ENCODE measurements at regions not wholly inside any gene's neighbourhood (a gene's known extent, or its start where the extent isn't known, plus 50 kb on each side); places are given as distances from the start of the nearest gene placed in this dataset.

DNA sequence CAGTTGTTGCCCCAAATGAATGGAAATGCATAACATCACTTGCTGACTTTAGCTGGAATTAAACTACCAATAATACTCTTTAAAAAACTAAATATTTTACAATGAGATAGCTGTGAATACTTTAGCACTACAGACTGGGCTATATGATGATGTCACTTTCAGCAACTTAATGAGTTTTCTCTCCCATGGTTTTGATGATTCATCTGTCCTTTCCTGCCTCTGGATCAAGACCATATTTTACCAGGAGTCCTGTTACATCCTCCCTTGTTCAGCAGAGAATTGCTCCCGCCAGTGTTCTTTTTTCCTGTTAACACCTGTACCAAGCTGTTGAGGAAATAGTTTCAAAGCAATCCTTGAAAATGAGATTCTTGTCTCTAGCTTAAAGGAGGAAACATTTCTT, 543.0 kb downstream of the SPRY1 start:
- no peak for DNase-seq (ENCODE audit: low read depth, low spot score)

DNA sequence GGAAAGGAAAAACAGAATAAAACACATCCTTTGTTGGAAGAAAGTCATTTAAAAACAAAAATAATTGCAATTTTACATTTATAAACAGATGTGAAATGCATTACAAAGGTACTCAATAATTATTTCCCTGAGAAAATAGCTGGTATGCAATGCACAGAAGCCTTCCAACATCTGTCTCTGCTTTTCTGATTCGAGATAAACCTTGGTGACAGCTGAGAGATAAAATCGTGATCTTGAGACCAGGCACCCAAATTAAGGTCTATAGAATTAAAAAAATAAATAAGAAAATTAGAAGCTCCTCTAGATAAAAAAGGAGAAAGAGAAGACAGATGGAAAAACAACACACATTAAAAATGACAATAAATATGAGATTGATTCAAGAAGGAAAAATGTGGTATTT, 544.0 kb downstream of the SPRY1 start:
- no peak for DNase-seq (ENCODE audit: low read depth, low spot score)

DNA sequence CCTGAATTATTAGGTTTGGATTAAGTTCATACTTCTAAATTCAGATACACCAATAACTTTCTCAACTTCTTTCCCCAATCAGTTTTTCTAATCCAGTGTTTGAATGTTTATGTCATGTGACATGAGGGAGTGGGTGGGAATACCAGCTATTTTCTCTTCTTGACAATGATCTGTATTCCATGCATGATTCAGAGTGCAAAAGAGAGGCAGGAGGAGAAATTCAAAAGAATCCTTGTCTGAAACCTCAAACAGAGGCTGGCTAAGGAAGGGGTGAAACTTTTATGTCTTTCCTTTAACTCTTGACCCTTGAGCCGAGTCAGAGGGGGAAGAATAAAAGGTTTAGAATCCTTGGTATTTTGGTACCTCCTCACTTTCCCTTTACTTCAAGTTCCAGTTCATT, 544.7 kb downstream of the SPRY1 start:
- DNase-seq (ENCODE audit: low read depth, low spot score), result no peak

DNA sequence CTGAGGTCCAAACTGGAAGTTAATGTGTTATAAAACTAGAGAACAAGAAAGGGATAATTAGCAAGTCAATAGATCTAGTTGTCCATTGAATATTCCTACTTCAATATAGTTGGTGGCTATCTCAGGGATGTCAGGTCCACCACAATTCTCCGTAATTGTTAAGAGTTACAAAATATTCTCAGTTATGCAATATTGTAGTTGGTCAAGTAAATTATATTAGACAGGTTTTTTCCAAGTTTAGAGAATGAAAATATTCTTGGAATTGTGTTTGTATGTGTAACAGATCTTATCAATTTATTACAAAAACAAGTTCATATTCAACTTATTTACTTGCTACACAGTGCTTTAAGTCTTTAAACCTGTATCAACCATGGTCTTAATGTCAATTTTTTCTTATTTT, 547.4 kb downstream of the SPRY1 start:
- no peak for DNase-seq (ENCODE audit: low read depth, low spot score)

DNA sequence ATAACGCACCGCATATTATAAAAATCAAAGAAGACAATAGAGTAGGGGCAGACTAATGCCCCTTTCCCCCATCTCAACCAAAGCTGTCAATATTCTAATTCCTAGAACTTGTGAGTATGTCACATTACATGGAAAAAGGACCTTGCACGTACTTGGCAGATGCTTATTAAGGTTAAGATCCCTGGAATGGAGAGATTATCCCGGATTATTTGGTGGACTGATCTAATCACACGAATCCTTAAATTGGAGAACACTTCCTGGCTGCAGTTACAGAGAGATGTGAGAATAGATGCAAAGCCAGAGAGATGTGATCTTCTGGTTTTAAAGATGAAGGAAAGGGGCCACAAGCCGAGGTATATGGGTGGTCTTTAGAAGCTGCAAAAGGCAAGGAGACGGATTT, 548.7 kb downstream of the SPRY1 start:
- no peak for DNase-seq (ENCODE audit: low read depth, low spot score)

DNA sequence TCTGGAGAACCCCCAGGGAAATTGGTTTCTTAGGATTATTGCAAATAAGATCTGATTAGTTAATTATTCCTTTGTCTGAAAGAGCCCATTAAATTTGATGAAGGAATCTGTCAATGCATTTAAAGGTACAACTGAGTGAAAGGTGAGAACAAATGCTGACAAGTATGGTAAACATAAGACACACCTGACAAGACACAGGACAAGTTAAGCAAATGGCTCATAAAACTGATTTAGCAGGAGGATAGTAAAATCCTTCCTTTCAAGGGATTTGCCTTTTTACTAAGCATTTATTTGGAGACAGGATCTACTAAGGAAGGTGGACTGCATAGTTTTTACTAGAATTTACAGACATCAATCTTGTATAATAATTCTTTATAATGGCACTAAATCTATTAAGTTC, 553.9 kb downstream of the SPRY1 start:
- DNase-seq (ENCODE audit: low read depth, low spot score), result no peak

DNA sequence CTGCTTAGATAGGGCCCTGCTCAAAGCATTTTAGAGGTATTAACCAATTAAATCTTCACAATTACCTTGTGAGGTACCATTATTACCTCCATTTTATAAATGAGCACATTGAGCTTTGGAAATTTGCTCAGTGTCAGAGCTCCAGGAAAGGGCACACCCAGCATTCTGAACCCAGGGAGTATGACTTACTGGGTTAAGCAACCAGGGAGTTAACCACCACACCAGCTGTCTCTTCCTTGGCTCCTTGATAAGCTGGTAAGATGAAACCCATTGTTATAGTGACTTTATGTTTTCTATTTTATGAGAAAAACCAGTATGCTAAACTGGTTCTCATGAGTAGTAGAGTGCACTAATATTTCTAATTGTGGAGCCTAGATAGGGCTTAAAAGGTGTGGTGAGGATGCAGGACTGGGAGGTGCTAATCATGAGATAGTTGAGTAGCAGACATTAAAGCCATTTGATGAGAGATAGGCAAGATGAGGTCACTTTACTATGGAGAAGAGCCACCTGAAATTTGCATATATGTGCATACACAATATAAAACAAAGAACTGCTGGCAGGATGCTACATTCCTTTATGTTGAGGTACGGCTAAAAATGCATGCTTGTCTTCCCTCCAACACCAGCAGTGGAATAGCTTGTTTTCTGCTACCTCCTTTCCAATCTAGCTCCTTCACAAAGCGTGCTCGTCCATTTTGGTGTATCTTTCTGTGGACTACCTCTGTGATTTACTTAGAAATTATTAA, 556.1 kb downstream of the SPRY1 start:
- no peak for DNase-seq (ENCODE audit: low read depth, low spot score)

DNA sequence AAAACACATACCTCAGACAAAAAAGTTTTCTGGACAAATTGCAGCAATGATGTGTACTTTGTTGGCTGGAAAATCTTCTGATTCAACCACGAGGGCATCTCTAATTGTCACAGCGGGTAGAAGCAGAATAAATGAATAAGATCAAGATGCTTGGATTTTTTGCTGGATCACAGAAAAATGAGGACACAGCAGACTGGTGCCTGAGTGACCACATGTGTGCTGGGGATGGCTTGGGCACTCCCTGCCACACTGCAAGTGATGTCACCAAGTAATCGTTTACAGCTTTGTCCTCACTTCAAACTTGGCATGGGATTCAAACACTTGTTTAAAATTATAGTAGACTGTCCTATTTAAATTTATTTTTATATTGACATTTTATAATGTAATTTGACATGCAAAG, 557.0 kb downstream of the SPRY1 start:
- no peak for DNase-seq (ENCODE audit: low read depth, low spot score)

DNA sequence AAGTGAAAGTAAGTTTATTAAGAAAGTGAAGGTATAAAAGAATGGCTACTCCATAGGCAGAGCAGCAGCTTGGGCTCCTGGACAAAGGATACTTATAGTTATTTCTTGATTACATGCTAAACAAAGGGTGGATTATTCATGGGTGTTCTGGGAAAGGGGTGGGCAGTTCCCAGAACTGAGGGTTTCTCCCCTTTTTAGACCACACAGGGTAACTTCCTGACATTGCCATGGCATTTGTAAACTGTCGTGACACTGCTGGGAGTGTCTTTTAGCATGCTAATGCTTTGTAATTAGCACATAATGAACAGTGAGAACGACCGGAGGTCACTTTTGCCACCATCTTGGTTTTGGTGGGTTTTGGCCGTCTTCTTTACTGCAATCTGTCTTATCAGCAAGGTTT, 557.6 kb downstream of the SPRY1 start:
- no peak for DNase-seq (ENCODE audit: low read depth, low spot score)

DNA sequence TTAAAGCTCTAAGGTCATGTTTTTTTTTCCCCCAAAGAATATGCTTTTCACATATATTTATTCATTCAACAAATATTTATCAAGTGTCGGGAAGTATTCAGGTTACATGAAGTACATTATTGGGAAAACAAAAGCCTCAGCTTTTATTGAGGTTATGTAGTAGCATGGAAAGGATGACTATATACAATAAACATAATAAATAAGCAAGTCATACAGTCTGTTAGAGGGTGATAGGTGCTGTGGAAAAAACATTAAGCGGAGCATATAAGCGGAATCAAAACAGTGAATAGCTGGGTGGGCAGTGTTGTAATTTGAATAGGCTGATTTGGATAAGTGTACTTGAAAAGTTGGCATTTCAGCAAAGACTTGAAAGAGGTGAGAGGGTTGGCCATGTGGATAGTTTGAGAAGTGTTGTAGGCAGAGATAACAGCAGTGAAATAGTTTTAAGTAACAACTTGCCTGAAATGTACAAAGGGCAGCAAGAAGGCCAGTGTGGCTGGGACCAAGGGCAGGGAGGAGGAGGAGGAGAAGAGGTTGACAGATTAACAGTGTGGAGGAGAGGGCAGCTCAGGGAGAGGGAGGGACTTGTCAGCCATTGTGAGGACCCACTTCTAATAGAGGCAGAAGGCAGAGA, 558.7 kb downstream of the SPRY1 start:
- DNase-seq (ENCODE audit: low read depth, low spot score), result no peak

DNA sequence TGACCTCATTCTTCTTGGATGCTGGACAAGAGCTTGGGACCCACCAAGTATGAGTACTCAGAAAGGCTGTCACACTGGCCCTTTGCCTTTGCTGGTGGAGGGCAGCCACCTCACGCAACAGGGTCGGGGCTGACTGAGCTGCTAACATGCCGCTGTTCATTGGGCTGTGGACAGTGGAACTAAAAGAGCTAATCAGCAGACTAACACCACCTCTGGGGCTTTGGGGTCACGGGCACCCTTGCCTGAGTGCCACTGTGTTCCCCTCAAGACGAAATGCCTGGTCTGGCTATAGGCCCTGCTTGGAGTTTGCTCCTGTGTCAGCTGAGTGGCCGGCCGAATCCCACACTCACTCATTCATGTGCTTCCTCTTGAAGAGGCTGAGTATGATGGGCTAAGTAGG, 559.6 kb downstream of the SPRY1 start:
- DNase-seq (ENCODE audit: low read depth, low spot score), result no peak

DNA sequence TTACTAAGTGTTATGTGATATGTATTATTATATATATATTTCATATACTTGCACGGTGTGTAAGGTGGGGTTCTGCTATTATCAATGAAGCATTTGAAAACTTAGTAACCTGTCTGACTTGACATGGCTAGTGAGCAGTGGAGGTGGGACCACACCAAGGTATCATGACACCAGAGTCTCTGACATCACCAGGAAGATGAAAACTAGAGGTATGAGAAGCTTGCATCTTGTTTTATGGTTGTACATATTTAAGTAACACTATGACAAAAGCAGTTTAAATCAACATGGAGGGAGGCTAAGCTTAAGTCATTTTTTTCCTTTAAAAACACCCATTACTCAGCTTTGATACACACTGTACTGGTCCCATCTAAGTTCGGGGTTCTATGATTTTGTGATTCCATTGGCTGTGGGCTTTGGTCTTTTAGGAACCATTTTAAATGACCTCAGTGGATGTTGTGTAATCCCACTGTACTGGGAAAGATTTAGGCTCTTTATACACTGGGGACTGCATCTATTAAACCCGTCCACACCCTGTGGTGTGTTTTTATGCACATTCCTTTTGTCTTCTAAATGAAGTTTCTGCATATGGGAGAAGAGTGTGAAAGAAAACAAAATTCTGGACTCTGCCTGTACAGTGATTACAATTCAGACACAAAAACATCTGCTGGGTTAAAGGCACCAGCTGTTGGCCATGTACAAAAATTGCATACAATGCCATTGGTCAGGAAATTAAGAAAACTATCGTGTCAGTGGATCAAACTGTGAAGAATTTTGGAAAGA, 570.6 kb downstream of the SPRY1 start:
- DNase-seq (ENCODE audit: low read depth, low spot score), result no peak

DNA sequence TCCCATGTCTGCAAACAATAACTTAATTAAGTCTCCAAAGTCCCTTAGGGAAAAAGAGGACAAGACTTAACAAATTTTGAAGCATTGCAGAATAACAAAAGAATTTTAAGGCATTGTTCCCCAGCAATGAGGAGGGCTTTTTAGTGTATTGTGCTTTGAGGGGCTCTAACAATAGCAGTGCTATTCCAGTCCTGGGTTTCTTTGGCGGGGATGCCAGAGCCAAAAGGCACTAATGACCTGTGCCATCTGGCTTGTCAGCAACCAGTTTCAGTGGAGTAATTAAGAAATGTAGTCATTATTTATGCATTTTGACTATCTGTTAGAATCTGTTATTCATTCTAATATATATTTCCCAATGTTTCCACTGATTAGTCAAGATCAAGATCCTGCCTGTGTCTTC, 575.4 kb downstream of the SPRY1 start:
- no peak for DNase-seq (ENCODE audit: low read depth, low spot score)

DNA sequence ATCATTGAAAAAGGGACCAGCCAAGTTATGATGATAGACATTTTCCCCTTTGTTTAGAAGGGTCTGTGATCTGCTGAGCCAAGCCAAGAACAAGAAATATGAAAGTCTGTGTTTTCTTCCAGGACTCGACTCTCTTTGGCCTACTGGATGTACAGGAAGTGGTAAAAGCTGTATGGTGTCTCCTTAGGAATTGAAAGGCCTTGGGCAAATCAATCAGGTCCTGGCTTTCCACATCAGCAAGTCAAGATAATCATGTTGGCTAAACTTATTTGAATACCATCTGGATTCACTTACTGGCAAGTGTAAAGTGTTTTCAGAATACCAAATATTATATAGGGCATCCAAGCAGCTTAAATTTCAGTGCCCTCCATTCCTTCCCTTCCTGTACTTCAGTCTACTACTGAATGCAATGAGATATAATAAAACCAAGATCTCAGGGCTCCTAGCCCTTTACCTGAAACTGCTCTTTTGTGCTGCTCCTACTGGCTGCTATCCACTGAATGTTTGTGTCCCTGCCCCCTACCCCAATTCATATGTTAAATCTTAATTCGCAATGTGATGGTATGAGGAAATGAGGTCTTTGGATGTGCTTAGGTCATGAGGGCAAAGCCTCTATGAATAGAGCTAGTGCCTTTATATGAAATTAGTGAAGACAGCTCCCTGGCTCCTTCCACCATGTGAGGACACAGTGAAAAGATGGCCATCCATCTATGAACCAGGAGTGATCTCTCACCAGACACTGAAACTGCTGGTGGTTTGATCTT, 578.0 kb downstream of the SPRY1 start:
- DNase-seq (ENCODE audit: low read depth, low spot score), result no peak

DNA sequence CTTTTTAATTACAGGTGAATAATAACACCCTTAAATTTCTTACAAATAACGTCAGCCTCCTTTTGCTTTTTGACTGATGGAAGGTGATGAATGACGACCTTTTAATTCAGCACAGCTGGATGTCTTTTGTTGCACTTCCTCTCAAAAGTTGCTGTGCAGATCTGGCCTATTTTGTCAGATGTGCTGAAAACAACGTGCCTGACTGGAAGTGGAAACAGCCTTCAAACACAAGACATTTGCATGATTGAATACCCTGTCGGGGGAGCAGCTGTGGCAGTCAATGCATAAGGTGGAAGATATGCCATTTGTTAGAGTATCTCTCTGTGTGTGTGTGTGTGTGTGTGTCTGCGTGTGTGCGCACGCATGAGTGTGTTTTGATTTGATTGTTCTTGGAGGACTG, 579.7 kb downstream of the SPRY1 start:
- no peak for DNase-seq (ENCODE audit: low read depth, low spot score)

DNA sequence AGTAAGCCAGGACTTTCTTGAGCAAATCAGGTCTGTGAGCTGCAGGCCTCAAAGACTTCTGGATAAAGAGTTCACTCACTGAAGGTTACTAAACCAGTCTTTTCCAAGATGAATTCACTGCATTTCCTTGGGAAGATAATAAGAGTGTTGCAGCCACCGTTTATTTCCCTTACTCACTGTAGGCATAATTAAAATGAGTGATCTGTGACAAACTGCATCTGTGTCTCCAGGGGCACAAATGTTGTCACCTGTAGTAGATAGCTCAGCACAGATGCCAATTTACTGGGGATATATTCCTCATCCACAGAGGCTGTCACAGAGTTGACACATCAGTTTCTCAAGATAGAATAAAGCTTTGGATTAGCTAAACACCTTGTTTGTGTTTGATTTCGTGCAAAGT, 580.2 kb downstream of the SPRY1 start:
- no peak for DNase-seq (ENCODE audit: low read depth, low spot score)

DNA sequence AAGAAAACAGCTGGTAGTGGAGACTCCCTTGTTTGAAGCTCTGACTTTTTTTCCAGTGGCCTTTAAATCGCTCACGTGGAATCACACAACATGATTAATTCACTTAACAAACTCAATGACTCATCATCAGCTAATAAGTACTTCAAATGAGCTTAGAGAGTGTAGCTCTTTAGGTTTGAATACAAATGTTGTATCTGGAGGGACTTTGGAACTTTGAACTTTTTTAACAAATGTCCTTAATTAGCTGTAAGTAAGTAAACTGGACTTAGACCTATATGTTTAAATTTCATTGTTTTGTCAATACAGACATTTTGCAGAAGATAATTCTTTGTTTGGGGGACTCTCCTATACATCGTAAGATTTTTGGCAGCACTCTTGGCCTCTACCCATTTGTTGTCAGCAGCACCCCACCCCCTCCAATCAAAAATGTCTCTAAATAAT, 581.1 kb downstream of the SPRY1 start:
- DNase-seq (ENCODE audit: low read depth, low spot score), result no peak

DNA sequence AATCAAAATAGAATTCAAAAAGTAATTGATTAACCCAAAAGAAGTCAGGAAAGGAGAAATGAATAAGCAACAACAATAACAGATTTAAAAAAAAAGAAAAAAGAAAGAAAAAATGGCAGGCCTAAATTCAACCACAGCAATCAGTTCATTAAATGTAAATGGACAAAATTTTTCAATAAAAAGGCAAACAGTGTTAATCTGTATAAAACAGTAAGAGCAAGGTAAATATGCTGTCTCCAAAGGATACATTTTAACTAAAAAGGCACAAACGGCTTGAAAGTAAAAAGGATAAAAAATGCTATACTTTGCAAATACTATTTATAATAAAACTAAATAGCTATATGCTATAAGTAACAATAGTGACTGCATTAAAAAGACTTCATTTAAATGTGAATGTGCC, 582.0 kb downstream of the SPRY1 start:
- no peak for DNase-seq (ENCODE audit: low read depth, low spot score)

DNA sequence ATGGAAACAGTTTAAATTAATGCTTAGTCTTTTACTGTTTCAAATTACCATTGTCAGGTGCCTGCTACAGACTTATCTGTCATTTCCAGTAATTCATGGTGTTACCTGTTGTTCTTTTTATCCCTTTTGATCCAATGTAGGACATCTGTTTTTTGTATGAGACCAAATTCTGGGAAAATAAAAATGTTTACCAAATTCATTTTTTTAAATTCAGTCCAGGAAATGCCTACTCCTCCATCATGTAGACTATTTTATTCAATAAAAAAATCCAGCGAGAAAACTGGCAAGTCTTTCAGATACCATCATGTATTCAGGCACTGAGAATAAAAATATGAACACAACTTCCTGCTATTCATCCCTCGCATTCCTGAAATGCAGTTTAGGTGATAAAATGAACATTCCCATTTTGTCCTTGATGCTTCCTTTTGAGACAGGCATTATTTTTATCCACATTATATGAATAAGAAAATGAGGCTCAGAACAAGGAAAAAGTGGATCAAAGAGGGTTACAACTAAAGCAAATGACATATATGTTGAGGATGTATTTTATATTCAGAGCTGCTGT, 584.2 kb downstream of the SPRY1 start:
- DNase-seq (ENCODE audit: low read depth, low spot score), result no peak

DNA sequence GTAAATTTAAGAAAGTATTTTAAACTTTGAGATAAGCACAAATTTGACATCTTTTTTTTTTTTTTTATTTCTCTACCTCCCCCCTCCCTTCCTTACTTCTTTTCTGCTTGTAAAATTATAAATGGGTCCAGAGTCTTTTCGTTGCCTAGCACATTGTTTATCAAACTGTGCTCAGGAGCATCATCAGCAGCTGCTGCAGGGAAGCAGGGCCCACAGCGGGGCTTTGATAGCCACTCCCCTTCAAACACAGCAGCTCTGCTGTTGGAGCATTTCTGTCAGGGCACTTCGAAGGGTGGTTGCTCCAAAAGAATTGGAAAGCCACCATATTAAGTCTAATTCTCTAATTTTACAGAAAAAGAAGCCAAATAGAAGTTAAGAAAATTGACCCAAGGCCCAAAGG, 588.3 kb downstream of the SPRY1 start:
- DNase-seq (ENCODE audit: low read depth, low spot score), result no peak

DNA sequence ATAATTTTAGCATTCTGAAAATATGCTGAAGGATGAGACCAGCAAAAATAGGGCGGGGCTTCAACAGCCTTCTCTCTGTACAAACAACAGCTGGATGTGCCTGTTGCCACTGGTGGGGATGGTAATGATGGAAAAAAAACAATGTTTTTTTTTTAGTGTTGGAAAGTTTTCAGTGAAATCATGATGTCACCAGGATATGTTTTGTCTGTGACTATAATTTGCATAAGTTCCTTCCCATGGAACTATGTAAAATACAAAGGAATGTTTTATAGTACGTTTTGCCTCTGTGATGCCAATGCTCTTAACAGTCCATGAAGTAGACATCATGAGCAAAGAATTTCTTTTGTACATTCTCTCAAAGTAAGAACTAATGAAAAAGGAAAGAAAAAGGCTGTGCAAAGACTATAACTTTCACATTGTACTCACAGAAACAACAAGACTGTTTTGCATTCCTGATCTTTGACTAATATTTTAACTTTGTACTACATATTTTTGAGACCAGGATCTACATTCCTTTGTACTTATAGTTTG, 589.7 kb downstream of the SPRY1 start:
- DNase-seq (ENCODE audit: low read depth, low spot score), result no peak

DNA sequence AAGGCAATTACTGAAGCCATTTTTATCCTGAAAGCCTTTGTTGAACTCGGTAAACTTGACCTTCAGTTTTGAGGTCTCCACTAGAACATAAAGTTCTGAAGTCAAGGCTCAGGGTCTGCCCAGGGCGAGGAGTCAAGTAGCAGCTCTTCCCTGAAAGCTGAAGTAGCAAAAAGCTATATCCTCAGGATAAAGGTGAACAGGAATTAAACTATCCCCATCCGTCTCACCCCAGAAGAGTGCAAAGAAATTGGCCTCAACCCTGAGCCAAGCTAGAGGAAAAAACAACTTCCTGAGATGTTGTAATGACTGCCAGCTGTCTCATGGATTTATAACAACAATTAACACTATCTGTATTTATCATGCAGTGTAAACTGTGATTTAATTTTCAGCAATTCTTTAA, 590.8 kb downstream of the SPRY1 start:
- no peak for DNase-seq (ENCODE audit: low read depth, low spot score)

Measured in activated naive CD8-positive, alpha-beta T cell treated with anti-CD3 and anti-CD28 coated beads, Interleukin-2, amount 50 U/mL, for 16 hours (primary cell).